ENCODE measurements at regions not wholly inside any gene's neighbourhood (a gene's known extent, or its start where the extent isn't known, plus 50 kb on each side); places are given as distances from the start of the nearest gene placed in this dataset.

GRCh38 chr7:155867734-155868400 lies 55.6 kb upstream of the SHH start:
- no peak for TF ChIP-seq CTCF (conservative IDR thresholded peaks at IDR 0.05; ENCODE audit: low read depth, low read length)
- TF ChIP-seq EZH2 (IDR thresholded peaks at IDR 0.05; ENCODE audit: borderline replicate concordance, low read depth, low read length, poor library complexity, severe bottlenecking) = no peak
